T-cell (primary cell): ENCODE measurements at regions not wholly inside any gene's neighbourhood (a gene's known extent, or its start where the extent isn't known, plus 50 kb on each side); places are given as distances from the start of the nearest gene placed in this dataset.

Experiments used
- ATAC-seq, 4 experiments: fragments of 200-7000 bp in 3 of 4; fragments of 150-1000 bp in 1 of 4; cut with Tn5 transposase; replicated peaks in 1 of 4; 1 replicate in 3 of 4; 2 replicates in 1 of 4; pipeline ENCODE4 v1.10.0; 2021; ENCODE audit warnings: moderate library complexity in 3 of 4, mild to moderate bottlenecking in 2 of 4, moderate number of reproducible peaks in 1 of 4
- CTCF ChIA-PET, 2 donors: fragments of 300-600 bp; sonication (Branson Sonifier 250); formaldehyde crosslinking; loops; one replicate each; lab custom pipeline; 2022; ENCODE audit warnings: antibody characterized with exemption in 2 of 2; lab: Charles Lee
- POLR2A ChIA-PET, 2 donors: fragments of 300-600 bp; sonication (Branson Sonifier 250); formaldehyde crosslinking; loops; one replicate each; lab custom pipeline; 2022; ENCODE audit warnings: antibody characterized with exemption in 2 of 2; lab: Charles Lee
- DNase-seq, 35 experiments: peaks; one replicate each; pipeline versions ENCODE4 v3.0.0 to v3.0.0-alpha.2; 2013 to 2023
- H3K27ac ChIP-seq: one replicate; pipeline ENCODE4 v1.5.1; 2013; ENCODE audit warnings: low read length
- H3K27me3 ChIP-seq, 2 experiments: replicated peaks in 1 of 2; 1 replicate in 1 of 2; 2 replicates in 1 of 2; pipeline versions ENCODE4 v1.6.1 to v1.7.0; 2013; ENCODE audit warnings: low read length in 1 of 2, mixed read lengths in 1 of 2; ENCODE audit not compliant: control insufficient read depth in 2 of 2, insufficient read depth in 2 of 2; ENCODE audit errors: extremely low read depth in 1 of 2
- H3K36me3 ChIP-seq, 2 donors: 1 replicate in 1 of 2; 2 replicates in 1 of 2; pipeline versions ENCODE4 v1.6.1 to v1.7.0; 2013; ENCODE audit warnings: low read length in 1 of 2; ENCODE audit not compliant: control insufficient read depth in 2 of 2, insufficient read depth in 1 of 2; ENCODE audit errors: extremely low read depth in 1 of 2
- H3K4me1 ChIP-seq, 2 experiments: 1 replicate in 1 of 2; 2 replicates in 1 of 2; pipeline versions ENCODE4 v1.6.1 to v1.7.0; 2013; ENCODE audit warnings: low read length in 2 of 2, mixed read lengths in 1 of 2; ENCODE audit not compliant: insufficient read depth in 2 of 2, control insufficient read depth in 1 of 2; ENCODE audit errors: extremely low read depth in 1 of 2
- H3K4me3 ChIP-seq, 2 donors: 1 replicate in 1 of 2; 2 replicates in 1 of 2; pipeline versions ENCODE4 v1.5.1 to v1.7.0; 2013; ENCODE audit warnings: mild to moderate bottlenecking in 2 of 2, low read length in 1 of 2, moderate library complexity in 1 of 2; ENCODE audit not compliant: control insufficient read depth in 1 of 2; ENCODE audit errors: extremely low read depth in 1 of 2
- H3K9me3 ChIP-seq: 2 replicates; pipeline ENCODE4 v1.7.0; 2013
- H3K27ac Mint-ChIP-seq, 2 donors: one replicate each; pipeline ENCODE4 v1.8.0; 2020 to 2021; ENCODE audit warnings: mild to moderate bottlenecking in 2 of 2, mixed read lengths in 2 of 2
- H3K27me3 Mint-ChIP-seq, 2 donors: one replicate each; pipeline ENCODE4 v1.8.0; 2021 to 2022; ENCODE audit warnings: mixed read lengths in 2 of 2
- H3K36me3 Mint-ChIP-seq: one replicate; pipeline ENCODE4 v1.8.0; 2021; ENCODE audit warnings: mixed read lengths
- H3K4me1 Mint-ChIP-seq, 3 donors: one replicate each; pipeline ENCODE4 v1.8.0; 2020 to 2022; ENCODE audit warnings: mixed read lengths in 3 of 3, mild to moderate bottlenecking in 1 of 3
- H3K4me3 Mint-ChIP-seq, 3 donors: one replicate each; pipeline ENCODE4 v1.8.0; 2020 to 2022; ENCODE audit warnings: mild to moderate bottlenecking in 3 of 3, mixed read lengths in 3 of 3, moderate library complexity in 3 of 3
- H3K9me3 Mint-ChIP-seq, 3 donors: one replicate each; pipeline ENCODE4 v1.8.0; 2020 to 2022; ENCODE audit warnings: mixed read lengths in 3 of 3
- WGBS: methylation state at CpG from one replicate; pipeline ENCODE4 v1.1.5; 2013; ENCODE audit warnings: missing lambda C conversion rate; ENCODE audit not compliant: insufficient coverage; 5-methylcytosine and 5-hydroxymethylcytosine counted together

DNA sequence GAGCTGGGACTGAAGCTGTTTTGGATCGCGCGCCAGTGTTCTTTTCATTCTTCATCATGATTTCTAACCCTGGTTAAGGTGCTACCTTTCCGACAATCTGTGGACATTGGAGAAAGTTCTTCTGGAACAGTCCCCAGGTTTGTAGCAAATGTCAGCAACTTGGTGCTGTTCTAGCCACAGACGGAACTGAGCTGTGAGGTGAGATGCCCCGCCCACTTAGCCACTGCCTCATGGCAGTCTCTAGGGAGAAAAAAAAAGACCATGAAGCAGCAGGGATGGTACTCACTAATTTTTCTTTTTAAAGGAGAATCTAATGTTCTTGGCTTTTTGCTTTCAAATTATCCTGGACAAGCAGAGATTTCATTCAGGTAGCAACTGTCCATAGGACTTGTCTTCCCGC, 72.1 kb upstream of the STK32A start:
- peaks cover 2 to 5% (median 3%) of the 10 kb centered on the region in 3 donors for H3K9me3 Mint-ChIP-seq
- Histone ChIP-seq H3K27ac (no peak overlapping the region), H3K9me3 (no peaks in the 10 kb centered on the region), H3K4me1 (no peaks in the 10 kb centered on the region), H3K27me3 (no peaks in the 10 kb centered on the region), H3K4me3 (no peak overlapping the region), H3K36me3 (no peaks in the 10 kb centered on the region)
- DNase-seq (no peak), ATAC-seq (no peak)
- no peak overlapping the region for H3K27ac Mint-ChIP-seq
- H3K36me3 Mint-ChIP-seq: no peaks in the 10 kb centered on the region
- WGBS: 76% methylated on average over 3 of the region's 7 CpGs
- ChIA-PET POLR2A (no interaction called here), CTCF (interaction anchor here in 1 of 2 donors (0.8 kb wide), 1 partner anchor 13 kb away, joined by 3 read pairs; no protein-coding TSS in a partner anchor)
- no peak overlapping the region for H3K4me3 Mint-ChIP-seq
- H3K4me1 Mint-ChIP-seq: no peaks in the 10 kb centered on the region
- H3K27me3 Mint-ChIP-seq: peaks cover 7 to 10% of the 10 kb centered on the region in 2 donors

DNA sequence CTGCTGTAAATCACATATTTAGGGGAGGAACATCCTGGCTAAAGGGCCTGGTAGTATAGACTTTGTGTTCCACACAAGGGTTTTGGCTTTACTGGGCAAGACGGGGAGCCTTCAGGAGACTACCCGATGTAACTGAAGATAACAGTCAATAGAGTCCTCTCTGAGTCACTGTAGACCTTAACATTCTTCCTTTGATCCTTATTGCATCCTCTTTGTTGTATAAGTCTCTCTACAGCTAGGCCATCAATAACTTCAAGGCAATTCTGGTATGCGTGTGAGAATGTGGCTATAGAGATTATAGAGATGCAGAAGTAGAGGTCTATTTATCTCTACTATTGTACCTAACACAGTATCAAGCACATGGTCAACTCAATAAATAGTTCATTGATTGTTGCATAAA, 67.3 kb upstream of the STK32A start:
- Histone ChIP-seq H3K27me3 (no peaks in the 10 kb centered on the region), H3K36me3 (no peaks in the 10 kb centered on the region), H3K9me3 (no peaks in the 10 kb centered on the region), H3K27ac (no peak overlapping the region), H3K4me3 (no peak overlapping the region), H3K4me1 (no peaks in the 10 kb centered on the region)
- Mint-ChIP-seq H3K27ac (no peak overlapping the region), H3K4me1 (peaks cover 0 to 7% (median 2%) of the 10 kb centered on the region in 3 donors), H3K9me3 (peaks cover 2 to 5% (median 3%) of the 10 kb centered on the region in 3 donors), H3K4me3 (no peak overlapping the region), H3K36me3 (no peaks in the 10 kb centered on the region), H3K27me3 (peaks cover 6 to 7% of the 10 kb centered on the region in 2 donors)
- no peak for DNase-seq
- no peak for ATAC-seq
- ChIA-PET POLR2A (no interaction called here), CTCF (interaction anchor here in 1 of 2 donors (0.6 kb wide), 1 partner anchor 107 kb away, joined by 3 read pairs; no protein-coding TSS in a partner anchor)
- WGBS: 80% methylated on average over 1 of the region's 3 CpGs

DNA sequence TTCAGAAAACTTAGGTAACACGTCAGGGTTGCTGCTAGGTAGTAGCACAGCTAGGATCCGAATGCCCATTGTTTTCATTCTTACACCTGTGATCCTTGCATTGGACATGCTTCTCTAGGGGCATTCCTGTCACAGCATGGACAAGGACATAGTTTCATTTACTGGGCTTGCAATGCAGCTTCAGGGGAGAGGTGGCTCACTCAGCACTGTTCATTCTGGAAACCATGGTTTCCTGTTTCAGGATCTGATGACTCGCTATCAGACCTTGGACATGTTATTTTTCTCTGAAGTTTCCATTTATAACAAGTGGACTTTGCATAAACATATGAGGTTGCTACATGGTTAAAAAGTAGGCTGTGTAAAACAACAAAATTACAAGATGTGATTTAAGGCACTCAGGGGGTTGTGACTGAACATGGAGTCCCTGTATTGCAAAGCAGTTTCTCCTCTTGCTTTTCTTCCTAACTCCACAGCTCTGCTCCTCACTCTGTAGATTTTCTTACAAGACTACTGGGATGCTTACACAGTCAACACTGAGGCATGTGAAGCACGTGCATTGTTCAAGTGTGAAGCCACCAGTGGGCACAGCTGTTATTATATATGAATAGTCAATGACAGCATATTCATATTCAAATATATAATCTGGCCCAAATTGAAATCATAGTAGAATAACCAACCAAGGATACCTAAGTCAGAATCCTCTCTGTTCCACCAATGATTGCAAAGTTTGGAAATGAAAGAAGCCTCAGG, 66.1 kb upstream of the STK32A start:
- H3K27me3 Mint-ChIP-seq: peaks cover 4 to 8% of the 10 kb centered on the region in 2 donors
- no peak overlapping the region for H3K27ac Mint-ChIP-seq
- H3K27me3 ChIP-seq: no peaks in the 10 kb centered on the region
- ChIA-PET CTCF (interaction anchor here in 1 of 2 donors (0.9 kb wide), 1 partner anchor 20 kb away, joined by 3 read pairs; no protein-coding TSS in a partner anchor), POLR2A (no interaction called here)
- H3K27ac ChIP-seq: no peak overlapping the region
- H3K36me3 ChIP-seq: no peaks in the 10 kb centered on the region
- peaks cover 2 to 5% (median 3%) of the 10 kb centered on the region in 3 donors for H3K9me3 Mint-ChIP-seq
- DNase-seq (no peak), ATAC-seq (no peak)
- no peaks in the 10 kb centered on the region for H3K36me3 Mint-ChIP-seq
- no peaks in the 10 kb centered on the region for H3K4me1 ChIP-seq
- 70% methylated on average over 2 of the region's 4 CpGs for WGBS
- H3K4me3 Mint-ChIP-seq: no peak overlapping the region
- no peaks in the 10 kb centered on the region for H3K9me3 ChIP-seq
- peaks cover 0 to 7% (median 2%) of the 10 kb centered on the region in 3 donors for H3K4me1 Mint-ChIP-seq
- H3K4me3 ChIP-seq: no peak overlapping the region

DNA sequence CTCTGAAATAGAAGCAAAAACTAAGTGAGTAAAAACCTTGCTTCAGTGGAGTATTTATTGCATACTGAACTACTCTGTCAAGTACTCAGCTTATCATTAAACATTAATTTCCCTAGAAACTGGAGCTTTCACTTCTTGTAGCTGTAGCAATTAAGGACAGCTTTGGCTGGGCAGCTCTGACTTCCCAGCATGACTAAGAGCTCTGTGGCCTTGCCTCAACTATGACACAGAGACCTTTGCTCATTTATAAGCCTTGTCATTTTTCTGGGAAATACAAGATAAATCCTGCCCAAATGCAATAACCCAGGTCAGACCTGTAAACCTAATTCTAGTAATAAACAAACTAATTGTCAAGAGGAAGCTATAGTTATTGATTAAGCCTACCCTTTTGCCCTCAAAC, 65.4 kb upstream of the STK32A start:
- peaks cover 2 to 10% of the 10 kb centered on the region in 2 donors for H3K27me3 Mint-ChIP-seq
- H3K9me3 Mint-ChIP-seq: peaks cover 0 to 5% (median 0%) of the 10 kb centered on the region in 3 donors
- no peak overlapping the region for H3K4me3 Mint-ChIP-seq
- no peaks in the 10 kb centered on the region for H3K36me3 Mint-ChIP-seq
- Histone ChIP-seq H3K4me1 (no peaks in the 10 kb centered on the region), H3K27me3 (no peaks in the 10 kb centered on the region), H3K27ac (no peak overlapping the region), H3K9me3 (no peaks in the 10 kb centered on the region), H3K36me3 (no peaks in the 10 kb centered on the region), H3K4me3 (no peak overlapping the region)
- H3K27ac Mint-ChIP-seq: no peak overlapping the region
- ChIA-PET CTCF (interaction anchor here in 1 of 2 donors (0.9 kb wide), 1 partner anchor 19 kb away, joined by 3 read pairs; no protein-coding TSS in a partner anchor), POLR2A (interaction anchor here in 1 of 2 donors (0.7 kb wide), 1 partner anchor 20 kb away, joined by 3 read pairs; no protein-coding TSS in a partner anchor)
- no peak for ATAC-seq
- DNase-seq: no peak
- peaks cover 0 to 7% (median 2%) of the 10 kb centered on the region in 3 donors for H3K4me1 Mint-ChIP-seq

DNA sequence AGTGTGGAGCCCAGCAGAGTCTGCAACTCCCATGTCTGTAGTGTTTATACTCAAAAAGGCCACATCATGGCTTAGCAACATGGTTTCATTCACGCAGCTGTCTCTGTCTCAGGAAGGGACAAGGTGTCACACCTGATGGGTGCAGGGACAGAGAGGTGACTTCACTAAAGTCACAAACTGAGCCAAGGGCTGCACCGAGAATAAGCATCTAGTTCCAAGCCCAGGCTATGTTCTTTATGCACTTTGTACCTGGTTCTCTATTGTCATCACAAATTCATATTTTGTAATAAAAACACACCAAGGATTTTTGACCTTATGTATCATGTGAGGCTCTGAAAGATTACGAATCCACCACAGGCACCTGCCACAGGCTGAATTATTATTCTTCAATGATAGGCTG, 64.9 kb upstream of the STK32A start:
- Mint-ChIP-seq H3K27me3 (peaks cover 2 to 10% of the 10 kb centered on the region in 2 donors), H3K36me3 (no peaks in the 10 kb centered on the region), H3K4me3 (no peak overlapping the region), H3K9me3 (peaks cover 0 to 5% (median 0%) of the 10 kb centered on the region in 3 donors), H3K27ac (no peak overlapping the region), H3K4me1 (peaks cover 0 to 7% (median 2%) of the 10 kb centered on the region in 3 donors)
- ATAC-seq (no peak), DNase-seq (no peak)
- Histone ChIP-seq H3K27me3 (peaks cover 0 to 2% of the 10 kb centered on the region in 2 experiments), H3K4me1 (no peaks in the 10 kb centered on the region), H3K9me3 (no peaks in the 10 kb centered on the region), H3K4me3 (no peak overlapping the region), H3K36me3 (no peaks in the 10 kb centered on the region), H3K27ac (no peak overlapping the region)
- 71% methylated on average over 1 of the region's 3 CpGs for whole genome bisulfite sequencing
- ChIA-PET POLR2A (interaction anchor here (0.6 to 0.7 kb wide), 2 partner anchors 19 kb away, joined by 3 read pairs; no protein-coding TSS in a partner anchor), CTCF (interaction anchor here in 1 of 2 donors (0.9 kb wide), 1 partner anchor 19 kb away, joined by 3 read pairs; no protein-coding TSS in a partner anchor)

DNA sequence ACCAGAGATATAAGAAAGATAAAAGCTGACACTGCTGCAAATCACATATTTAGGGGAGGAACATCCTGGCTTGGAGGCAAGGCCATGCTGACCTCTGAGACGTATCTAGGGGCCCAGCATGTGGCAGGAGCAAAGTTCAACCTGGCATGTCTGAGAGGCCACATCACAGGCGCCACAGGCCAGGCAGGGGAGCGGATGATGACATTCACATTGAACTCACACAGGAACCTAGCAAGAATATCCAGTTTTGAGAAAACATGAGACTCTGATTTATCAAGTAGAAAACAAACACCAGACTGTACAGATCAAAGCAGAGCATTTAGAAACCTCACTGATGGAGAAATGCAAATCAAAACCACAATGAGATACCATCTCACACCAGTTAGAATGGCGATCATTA, 64.2 kb upstream of the STK32A start:
- Histone ChIP-seq H3K27me3 (peaks cover 0 to 2% of the 10 kb centered on the region in 2 experiments), H3K36me3 (no peaks in the 10 kb centered on the region), H3K27ac (no peak overlapping the region), H3K9me3 (no peaks in the 10 kb centered on the region), H3K4me1 (no peaks in the 10 kb centered on the region), H3K4me3 (no peak overlapping the region)
- 70% methylated on average over 2 of the region's 4 CpGs for WGBS
- Mint-ChIP-seq H3K27ac (no peak overlapping the region), H3K4me3 (no peak overlapping the region), H3K4me1 (peaks cover 0 to 7% (median 2%) of the 10 kb centered on the region in 3 donors), H3K36me3 (no peaks in the 10 kb centered on the region), H3K9me3 (peaks cover 0 to 5% (median 0%) of the 10 kb centered on the region in 3 donors), H3K27me3 (peaks cover 2 to 10% of the 10 kb centered on the region in 2 donors)
- ChIA-PET CTCF (no interaction called here), POLR2A (no interaction called here)
- peak in 1 of 4 experiments; percentile 12 for ATAC-seq
- no peak for DNase-seq
